AG20443 (cell line): ENCODE measurements at regions not wholly inside any gene's neighbourhood (a gene's known extent, or its start where the extent isn't known, plus 50 kb on each side); places are given as distances from the start of the nearest gene placed in this dataset.

Source experiments
- DNase-seq: peaks from one replicate; pipeline ENCODE4 v3.0.0; 2012; ENCODE audit warnings: low spot score, mixed read lengths

GRCh38 chr16:62240722-62241121 lies 204.5 kb upstream of the CDH8 start:
- no peak for DNase-seq

GRCh38 chr16:62225675-62226074 lies 189.4 kb upstream of the CDH8 start:
- peak; percentile 7 for DNase-seq

- DNase-seq, result no peak
Measured at GRCh38 chr16:62224646-62225209, 188.5 kb upstream of the CDH8 start.

GRCh38 chr16:62216837-62217236 lies 180.6 kb upstream of the CDH8 start:
- no peak for DNase-seq

GRCh38 chr16:62213763-62214162 lies 177.5 kb upstream of the CDH8 start:
- DNase-seq, result no peak

GRCh38 chr16:62208934-62209333 lies 172.7 kb upstream of the CDH8 start:
- no peak for DNase-seq

GRCh38 chr16:62205459-62205858 lies 169.2 kb upstream of the CDH8 start:
- DNase-seq, result no peak

GRCh38 chr16:62201911-62202310 lies 165.7 kb upstream of the CDH8 start:
- no peak for DNase-seq

- no peak for DNase-seq
Measured at GRCh38 chr16:62194828-62195227, 158.6 kb upstream of the CDH8 start.

- no peak for DNase-seq
Measured at GRCh38 chr16:62190426-62190825, 154.2 kb upstream of the CDH8 start.

GRCh38 chr16:62177351-62178203 lies 141.3 kb upstream of the CDH8 start:
- no peak for DNase-seq

GRCh38 chr16:62170642-62171041 lies 134.4 kb upstream of the CDH8 start:
- no peak for DNase-seq

- DNase-seq, result no peak
Measured at GRCh38 chr16:62167551-62167950, 131.3 kb upstream of the CDH8 start.

- no peak for DNase-seq
Measured at GRCh38 chr16:62157544-62157943, 121.3 kb upstream of the CDH8 start.

- DNase-seq, result no peak
Measured at GRCh38 chr16:62156971-62157370, 120.7 kb upstream of the CDH8 start.

GRCh38 chr16:62149631-62150030 lies 113.4 kb upstream of the CDH8 start:
- no peak for DNase-seq

- DNase-seq, result no peak
Measured at GRCh38 chr16:62137996-62138395, 101.8 kb upstream of the CDH8 start.

- no peak for DNase-seq
Measured at GRCh38 chr16:62135911-62136310, 99.7 kb upstream of the CDH8 start.

- DNase-seq, result no peak
Measured at GRCh38 chr16:62135446-62135845, 99.2 kb upstream of the CDH8 start.

- DNase-seq, result no peak
Measured at GRCh38 chr16:62130101-62130500, 93.9 kb upstream of the CDH8 start.

- DNase-seq, result no peak
Measured at GRCh38 chr16:62105244-62105643, 69.0 kb upstream of the CDH8 start.

- DNase-seq, result no peak
Measured at GRCh38 chr16:62102588-62102987, 66.3 kb upstream of the CDH8 start.

GRCh38 chr16:62100651-62101050 lies 64.4 kb upstream of the CDH8 start:
- DNase-seq, result no peak

GRCh38 chr16:62089715-62090114 lies 53.5 kb upstream of the CDH8 start:
- no peak for DNase-seq
